Posterior vena cava (tissue), 2 donors: ENCODE measurements at regions not wholly inside any gene's neighbourhood (a gene's known extent, or its start where the extent isn't known, plus 50 kb on each side); places are given as distances from the start of the nearest gene placed in this dataset.

Experiments
- DNase-seq: peaks from one replicate; pipeline ENCODE4 v3.0.0-alpha.2; 2020; ENCODE audit warnings: low spot score
- intact Hi-C, 2 donors: fragments of 100-400 bp; cut with DNase I; formaldehyde crosslinking; loops; one replicate each; pipeline versions ENCODE4 v1.14.1 to v1.14.2; 2022 to 2023
- donor health status: DM: yes; HTN: yes; CAD: no.
- donor health status: DM: yes; HTN: yes; CAD: no.

GRCh38 chr12:107477947-107478610 lies 207.5 kb upstream of the PWP1 start:
- DNase-seq = no peak
- intact Hi-C loops = no loop called here

GRCh38 chr12:107478881-107479280 lies 206.7 kb upstream of the PWP1 start:
- intact Hi-C loops = no loop called here
- DNase-seq = no peak

- intact Hi-C loops = no loop called here
- no peak for DNase-seq
Measured at GRCh38 chr12:107480836-107481608, 204.6 kb upstream of the PWP1 start.

GRCh38 chr12:107484230-107484629 lies 201.4 kb upstream of the PWP1 start:
- no peak for DNase-seq
- intact Hi-C loops = no loop called here

- intact Hi-C loops = no loop called here
- no peak for DNase-seq
Measured at GRCh38 chr12:107484941-107485340, 200.7 kb upstream of the PWP1 start.

GRCh38 chr12:107485731-107486130 lies 199.9 kb upstream of the PWP1 start:
- intact Hi-C loops = no loop called here
- no peak for DNase-seq

DNA sequence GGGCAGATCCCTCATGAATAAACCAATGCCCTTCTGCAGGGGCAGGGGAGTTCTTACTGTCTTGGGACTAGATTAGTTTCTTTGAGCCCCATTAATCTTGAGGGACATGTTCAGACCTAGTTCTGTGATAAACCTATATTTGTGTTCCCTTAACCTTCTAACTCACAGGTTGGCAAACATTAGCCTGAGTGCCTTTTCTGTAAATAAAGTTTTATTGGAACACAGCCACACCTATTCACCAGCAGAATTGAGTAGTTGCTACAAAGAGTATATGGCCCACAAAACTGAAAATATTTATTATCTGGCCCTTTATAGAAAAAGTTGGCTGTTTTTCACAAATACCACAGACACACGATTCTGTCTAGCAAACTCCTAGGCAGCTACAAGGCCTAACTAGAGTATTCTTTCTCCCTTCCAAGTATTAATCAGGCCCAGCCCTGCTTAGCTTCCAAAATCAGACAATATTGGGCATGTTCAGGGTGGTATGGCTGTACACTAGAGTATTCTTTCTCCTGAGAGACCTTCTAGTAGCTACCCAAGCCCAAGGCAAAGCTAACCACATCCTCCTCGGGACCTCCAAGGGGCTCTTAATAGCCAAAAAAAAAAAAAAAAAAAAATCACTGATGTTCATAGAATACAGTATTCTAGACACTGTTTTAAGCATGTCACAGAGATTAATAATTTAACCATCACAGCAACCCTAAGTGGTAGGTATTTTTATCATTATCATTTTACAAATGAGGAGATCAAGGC lies 199.3 kb upstream of the PWP1 start:
- no peak for DNase-seq
- intact Hi-C loops = no loop called here

- DNase-seq = no peak
- intact Hi-C loops = no loop called here
Measured at GRCh38 chr12:107487011-107487680, 198.5 kb upstream of the PWP1 start.

- intact Hi-C loops = no loop called here
- no peak for DNase-seq
Measured at GRCh38 chr12:107488666-107489065, 196.9 kb upstream of the PWP1 start.

GRCh38 chr12:107490010-107490409 lies 195.6 kb upstream of the PWP1 start:
- no peak for DNase-seq
- intact Hi-C loops = no loop called here

DNA sequence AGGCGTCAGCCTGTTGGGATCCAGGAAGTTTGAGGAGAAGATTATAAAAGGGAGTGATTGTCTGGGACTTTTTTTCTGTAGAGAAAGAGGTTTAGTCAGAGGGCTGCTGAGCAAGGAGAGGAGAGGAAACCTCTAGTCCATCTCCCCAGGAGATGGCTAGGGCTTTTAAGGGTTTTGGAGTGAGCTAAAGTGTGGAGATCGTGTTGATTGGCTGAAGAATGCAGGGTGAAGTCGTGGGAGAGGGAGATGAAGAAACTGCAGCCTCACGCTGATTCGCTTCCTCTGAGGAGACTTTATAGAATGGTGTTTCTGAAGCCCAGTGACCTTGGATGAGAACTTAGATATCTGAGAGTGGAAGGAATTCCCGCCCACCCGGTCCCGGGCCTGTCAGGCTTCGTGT lies 193.7 kb upstream of the PWP1 start:
- no peak for DNase-seq
- intact Hi-C loops = no loop called here

- DNase-seq = no peak
- intact Hi-C loops = no loop called here
Measured at GRCh38 chr12:107492393-107493134, 193.0 kb upstream of the PWP1 start.

DNA sequence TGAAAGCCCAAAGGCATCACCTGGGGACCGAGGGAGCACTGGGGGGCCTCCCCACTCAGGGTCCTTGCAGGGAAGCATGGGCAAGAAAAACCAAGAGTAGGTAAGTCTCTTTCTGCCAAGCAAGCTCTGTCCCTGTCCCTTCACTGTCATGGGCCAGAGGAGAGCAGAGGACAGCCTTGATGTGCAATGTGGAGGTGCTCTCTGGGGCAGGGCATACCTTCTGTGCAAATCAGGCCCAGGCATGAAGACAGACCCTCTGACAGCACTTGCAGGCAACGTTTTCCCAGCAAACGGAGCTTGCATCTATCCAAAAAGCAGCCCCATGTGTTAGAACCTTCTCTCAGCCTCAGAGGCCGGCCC lies 192.5 kb upstream of the PWP1 start:
- no peak for DNase-seq
- intact Hi-C loops = no loop called here

DNA sequence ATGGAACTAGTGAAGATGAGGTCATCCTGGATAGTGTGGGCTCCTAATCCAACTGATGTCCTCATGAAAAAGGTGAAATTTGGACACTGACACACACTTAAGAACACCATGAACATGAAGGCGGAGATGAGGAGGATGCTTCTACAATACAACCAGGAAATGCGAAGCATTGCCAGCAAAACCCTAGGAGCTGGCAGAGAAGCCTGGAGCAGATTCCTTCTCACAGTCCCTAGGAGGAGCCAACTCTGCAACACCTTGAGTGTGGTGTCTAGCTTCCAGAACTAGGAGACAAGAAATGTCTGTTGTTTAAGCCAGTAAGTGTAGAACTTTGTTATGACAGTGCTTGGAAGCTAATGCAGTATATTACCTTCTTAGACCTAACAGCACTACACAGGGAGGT lies 191.9 kb upstream of the PWP1 start:
- intact Hi-C loops = no loop called here
- no peak for DNase-seq

DNA sequence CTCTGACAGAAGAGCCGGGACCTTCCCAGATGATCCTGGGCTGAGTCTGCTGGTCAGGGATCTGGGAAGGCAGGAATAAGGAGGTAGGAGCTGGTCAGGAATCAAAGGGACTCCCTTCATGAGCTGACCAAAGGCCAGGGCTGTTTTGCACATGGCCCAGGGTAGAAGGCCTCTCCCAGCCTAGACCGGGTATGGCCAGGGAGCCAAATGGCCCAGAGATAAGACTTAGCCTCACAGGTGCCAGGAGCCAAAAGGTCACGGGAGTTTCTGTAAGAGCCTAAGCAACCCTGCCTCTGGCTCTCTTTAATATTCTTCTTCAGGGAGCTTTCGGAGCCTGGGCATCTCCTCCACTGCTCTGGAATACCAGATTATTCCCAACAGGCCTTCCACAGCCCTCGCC lies 191.3 kb upstream of the PWP1 start:
- DNase-seq = no peak

GRCh38 chr12:107495604-107496003 lies 190.0 kb upstream of the PWP1 start:
- no peak for DNase-seq
- intact Hi-C loops = no loop called here

More for the DNA sequence above, 191.3 kb upstream of the PWP1 start:
- intact Hi-C loops = no loop called here

GRCh38 chr12:107497231-107497630 lies 188.4 kb upstream of the PWP1 start:
- DNase-seq = no peak
- intact Hi-C loops = no loop called here

DNA sequence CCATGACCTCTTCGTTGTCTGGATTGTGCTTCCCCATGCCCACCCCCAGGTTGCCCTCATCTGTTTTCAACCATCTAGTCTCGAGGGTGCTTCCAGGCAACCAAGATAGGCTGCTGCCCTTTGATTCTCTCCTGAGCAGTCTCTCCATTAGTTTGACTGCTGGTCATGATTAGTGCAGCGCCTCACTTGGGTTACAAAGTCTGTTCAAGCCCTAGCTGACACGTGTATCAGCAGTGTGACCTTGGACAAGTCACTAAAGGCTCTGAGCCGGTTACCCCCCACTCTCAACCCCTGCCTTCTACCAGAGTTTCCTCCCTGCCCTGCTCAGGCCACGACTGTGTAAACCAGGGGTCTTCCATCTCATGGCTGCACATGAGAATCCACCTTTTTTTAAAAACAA lies 185.3 kb upstream of the PWP1 start:
- intact Hi-C loops = no loop called here
- DNase-seq = no peak

DNA sequence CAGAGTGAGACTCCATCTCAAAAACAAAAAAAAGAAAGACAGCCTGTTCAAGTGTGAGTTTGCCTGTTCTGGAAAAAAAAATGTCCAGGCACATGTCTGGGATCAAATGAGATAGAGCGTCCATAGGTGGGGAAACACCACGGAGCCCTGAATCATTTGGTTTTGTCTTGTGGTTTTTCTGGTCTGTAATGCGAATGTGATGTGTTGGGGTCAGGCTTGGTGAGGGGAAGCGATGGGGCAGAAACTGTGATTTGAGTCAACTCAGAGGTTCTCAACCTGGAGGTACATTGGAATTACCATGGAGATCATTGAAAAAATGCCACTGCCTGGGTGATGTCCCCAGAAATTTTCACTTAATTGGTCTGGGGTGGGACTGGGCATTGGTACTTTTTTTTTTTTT lies 183.9 kb upstream of the PWP1 start:
- DNase-seq = no peak
- intact Hi-C loops = no loop called here
